SU-DHL-6 (cell line): ENCODE measurements at regions not wholly inside any gene's neighbourhood (a gene's known extent, or its start where the extent isn't known, plus 50 kb on each side); places are given as distances from the start of the nearest gene placed in this dataset.

Source experiments
- EZH2phosphoT487 ChIP-seq: fragments of 200-600 bp; sonication (generic), shearing (Covaris generic); conservative IDR thresholded peaks from 2 replicates; pipeline ENCODE4 v1.6.1; 2018; ENCODE audit warnings: mild to moderate bottlenecking, antibody characterized with exemption, low read length, moderate library complexity, mixed read lengths
- TF ChIP-seq, protein P1 (sequence below): fragments of 200-600 bp; sonication (generic); IDR thresholded peaks from one replicate; pipeline ENCODE4 v1.5.1; 2017; ENCODE audit warnings: antibody characterized with exemption, mild to moderate bottlenecking, low read length, moderate library complexity; ENCODE audit not compliant: insufficient read depth, poor library complexity, severe bottlenecking

DNA sequence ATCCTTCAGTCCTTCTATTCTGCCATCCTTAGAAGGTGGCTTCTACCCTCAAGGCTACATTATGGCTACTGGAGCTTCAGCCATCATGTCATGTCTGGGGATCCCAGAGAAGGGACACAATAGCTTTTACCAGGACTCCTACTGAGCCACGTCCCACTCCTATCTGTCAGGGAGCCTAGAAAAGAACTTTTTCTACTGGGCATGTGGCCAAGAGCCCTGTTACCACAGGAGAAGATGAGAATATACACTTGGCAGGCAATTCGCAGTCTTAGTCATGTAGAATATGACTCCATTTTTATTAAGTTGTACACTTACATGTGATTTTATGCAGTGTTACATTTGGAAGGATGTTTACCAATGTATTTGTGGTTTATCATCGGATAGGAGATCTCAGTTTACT is 64.6 kb upstream of the KCNMA1 start:
- TF ChIP-seq, protein P1, sequence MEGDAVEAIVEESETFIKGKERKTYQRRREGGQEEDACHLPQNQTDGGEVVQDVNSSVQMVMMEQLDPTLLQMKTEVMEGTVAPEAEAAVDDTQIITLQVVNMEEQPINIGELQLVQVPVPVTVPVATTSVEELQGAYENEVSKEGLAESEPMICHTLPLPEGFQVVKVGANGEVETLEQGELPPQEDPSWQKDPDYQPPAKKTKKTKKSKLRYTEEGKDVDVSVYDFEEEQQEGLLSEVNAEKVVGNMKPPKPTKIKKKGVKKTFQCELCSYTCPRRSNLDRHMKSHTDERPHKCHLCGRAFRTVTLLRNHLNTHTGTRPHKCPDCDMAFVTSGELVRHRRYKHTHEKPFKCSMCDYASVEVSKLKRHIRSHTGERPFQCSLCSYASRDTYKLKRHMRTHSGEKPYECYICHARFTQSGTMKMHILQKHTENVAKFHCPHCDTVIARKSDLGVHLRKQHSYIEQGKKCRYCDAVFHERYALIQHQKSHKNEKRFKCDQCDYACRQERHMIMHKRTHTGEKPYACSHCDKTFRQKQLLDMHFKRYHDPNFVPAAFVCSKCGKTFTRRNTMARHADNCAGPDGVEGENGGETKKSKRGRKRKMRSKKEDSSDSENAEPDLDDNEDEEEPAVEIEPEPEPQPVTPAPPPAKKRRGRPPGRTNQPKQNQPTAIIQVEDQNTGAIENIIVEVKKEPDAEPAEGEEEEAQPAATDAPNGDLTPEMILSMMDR: no peak
- no peak for TF ChIP-seq EZH2phosphoT487
